ENCODE measurements at regions not wholly inside any gene's neighbourhood (a gene's known extent, or its start where the extent isn't known, plus 50 kb on each side); places are given as distances from the start of the nearest gene placed in this dataset.

GRCh38 chrX:43025806-43026315 lies 247.9 kb upstream of the PPP1R2C start:
- intact Hi-C loops (cut with DNase I): no loop called here
- no peaks in the 10 kb centered on the region for H3K9me3 ChIP-seq
- TF ChIP-seq POLR2A (IDR thresholded peaks at IDR 0.05) (no peak), EP300 (IDR thresholded peaks at IDR 0.05) (no peak), CTCF (IDR thresholded peaks at IDR 0.05) (no peak)
- 68 to 80% (median 80%) methylated on average over 1 of the region's 1 CpG for WGBS, 3 donors
- no peaks in the 10 kb centered on the region for H3K27me3 ChIP-seq
- DNase-seq: no peak
- no peak overlapping the region for H3K4me3 ChIP-seq
- H3K36me3 ChIP-seq: no peaks in the 10 kb centered on the region
- no peak overlapping the region for H3K27ac ChIP-seq
- H3K4me1 ChIP-seq (ENCODE audit: insufficient read depth): no peaks in the 10 kb centered on the region

GRCh38 chrX:43064096-43064495 lies 286.1 kb upstream of the PPP1R2C start:
- no peak for DNase-seq
- Histone ChIP-seq H3K4me3 (no peak overlapping the region), H3K27me3 (no peaks in the 10 kb centered on the region), H3K27ac (no peak overlapping the region), H3K36me3 (no peaks in the 10 kb centered on the region), H3K9me3 (no peaks in the 10 kb centered on the region), H3K4me1 (ENCODE audit: insufficient read depth) (no peaks in the 10 kb centered on the region)
- no peak for TF ChIP-seq POLR2A (IDR thresholded peaks at IDR 0.05)
- TF ChIP-seq EP300 (IDR thresholded peaks at IDR 0.05): no peak
- TF ChIP-seq CTCF (IDR thresholded peaks at IDR 0.05): no peak
- WGBS, 3 donors: 75 to 77% (median 75%) methylated on average over 1 of the region's 1 CpG
- intact Hi-C loops (cut with DNase I): no loop called here

GRCh38 chrX:43065978-43066377 lies 288.0 kb upstream of the PPP1R2C start:
- TF ChIP-seq EP300 (IDR thresholded peaks at IDR 0.05) (no peak), CTCF (IDR thresholded peaks at IDR 0.05) (no peak), POLR2A (IDR thresholded peaks at IDR 0.05) (no peak)

GRCh38 chrX:43068639-43069038 lies 290.7 kb upstream of the PPP1R2C start:
- no peaks in the 10 kb centered on the region for H3K9me3 ChIP-seq
- no peaks in the 10 kb centered on the region for H3K27me3 ChIP-seq
- DNase-seq: no peak
- WGBS, 3 donors: 36 to 79% (median 62%) methylated on average over 1 of the region's 1 CpG
- H3K36me3 ChIP-seq: no peaks in the 10 kb centered on the region
- intact Hi-C loops (cut with DNase I): no loop called here
- no peak overlapping the region for H3K27ac ChIP-seq
- no peaks in the 10 kb centered on the region for H3K4me1 ChIP-seq (ENCODE audit: insufficient read depth)
- no peak overlapping the region for H3K4me3 ChIP-seq
- TF ChIP-seq CTCF (IDR thresholded peaks at IDR 0.05) (no peak), POLR2A (IDR thresholded peaks at IDR 0.05) (no peak), EP300 (IDR thresholded peaks at IDR 0.05) (no peak)

More at GRCh38 chrX:43065978-43066377, 288.0 kb upstream of the PPP1R2C start:
- H3K27me3 ChIP-seq: no peaks in the 10 kb centered on the region
- H3K27ac ChIP-seq: no peak overlapping the region
- intact Hi-C loops (cut with DNase I): no loop called here
- no peaks in the 10 kb centered on the region for H3K4me1 ChIP-seq (ENCODE audit: insufficient read depth)
- no peak overlapping the region for H3K4me3 ChIP-seq
- H3K36me3 ChIP-seq: no peaks in the 10 kb centered on the region
- H3K9me3 ChIP-seq: no peaks in the 10 kb centered on the region
- DNase-seq: no peak
- 11 to 17% (median 13%) methylated on average over 2 of the region's 2 CpGs for WGBS, 3 donors
